ENCODE measurements at regions not wholly inside any gene's neighbourhood (a gene's known extent, or its start where the extent isn't known, plus 50 kb on each side); places are given as distances from the start of the nearest gene placed in this dataset.

GRCh38 chr2:48065096-48065495, 158.8 kb upstream of the FBXO11 start:
- no peak for TF ChIP-seq DNMT1 (CRISPR knock-in tag; IDR thresholded peaks at IDR 0.05)
- TF ChIP-seq FOXA1 (IDR thresholded peaks at IDR 0.05): no peak
- no peak for TF ChIP-seq FOXA1 (CRISPR knock-in tag; IDR thresholded peaks at IDR 0.05)
- TF ChIP-seq SPEN (CRISPR knock-in tag; IDR thresholded peaks at IDR 0.05; ENCODE audit: low read depth): no peak
- no peak for TF ChIP-seq GPN1 (CRISPR knock-in tag; IDR thresholded peaks at IDR 0.05; ENCODE audit: borderline replicate concordance)
- no peak for TF ChIP-seq JUN (CRISPR knock-in tag; IDR thresholded peaks at IDR 0.05)
- no peak for TF ChIP-seq ZNF589 (CRISPR knock-in tag; conservative IDR thresholded peaks at IDR 0.05)
- TF ChIP-seq TEAD2 (CRISPR knock-in tag; IDR thresholded peaks at IDR 0.05): no peak
- no peak for TF ChIP-seq TFE3 (CRISPR knock-in tag; IDR thresholded peaks at IDR 0.05)
- TF ChIP-seq, protein P1, sequence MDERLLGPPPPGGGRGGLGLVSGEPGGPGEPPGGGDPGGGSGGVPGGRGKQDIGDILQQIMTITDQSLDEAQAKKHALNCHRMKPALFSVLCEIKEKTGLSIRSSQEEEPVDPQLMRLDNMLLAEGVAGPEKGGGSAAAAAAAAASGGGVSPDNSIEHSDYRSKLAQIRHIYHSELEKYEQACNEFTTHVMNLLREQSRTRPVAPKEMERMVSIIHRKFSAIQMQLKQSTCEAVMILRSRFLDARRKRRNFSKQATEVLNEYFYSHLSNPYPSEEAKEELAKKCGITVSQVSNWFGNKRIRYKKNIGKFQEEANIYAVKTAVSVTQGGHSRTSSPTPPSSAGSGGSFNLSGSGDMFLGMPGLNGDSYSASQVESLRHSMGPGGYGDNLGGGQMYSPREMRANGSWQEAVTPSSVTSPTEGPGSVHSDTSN (CRISPR knock-in tag; IDR thresholded peaks at IDR 0.05): no peak
- no peak for TF ChIP-seq ZNF766 (CRISPR knock-in tag; IDR thresholded peaks at IDR 0.05; ENCODE audit: borderline replicate concordance)
